Cerebellar cortex (tissue), 1 donor: ENCODE measurements at regions not wholly inside any gene's neighbourhood (a gene's known extent, or its start where the extent isn't known, plus 50 kb on each side); places are given as distances from the start of the nearest gene placed in this dataset.
A peak's percentile ranks its signal among the peaks of the same experiment; 100 is the strongest.

Experiments used
- DNase-seq: peaks from one replicate; pipeline ENCODE4 v3.0.0-alpha.2; 2015; ENCODE audit warnings: low spot score

DNA sequence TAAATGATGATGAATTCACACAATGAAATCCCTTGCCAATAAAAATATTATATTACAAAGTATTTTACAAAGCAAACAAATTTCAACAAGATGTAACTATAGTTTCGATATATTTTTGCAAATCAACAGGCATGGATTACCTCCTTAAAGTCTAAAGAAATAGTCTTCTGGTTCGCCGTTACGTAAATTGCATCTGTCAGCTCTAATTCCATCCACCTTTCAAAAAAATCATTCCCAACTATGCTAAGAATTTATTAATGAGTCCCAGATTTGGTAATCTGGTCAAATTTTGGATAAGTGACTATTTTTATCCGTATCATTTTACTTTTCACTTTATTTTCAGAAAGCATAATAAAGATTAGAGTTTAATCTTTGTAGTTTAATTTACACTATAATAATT, 1984.9 kb downstream of the EFNA5 start:
- no peak for DNase-seq

DNA sequence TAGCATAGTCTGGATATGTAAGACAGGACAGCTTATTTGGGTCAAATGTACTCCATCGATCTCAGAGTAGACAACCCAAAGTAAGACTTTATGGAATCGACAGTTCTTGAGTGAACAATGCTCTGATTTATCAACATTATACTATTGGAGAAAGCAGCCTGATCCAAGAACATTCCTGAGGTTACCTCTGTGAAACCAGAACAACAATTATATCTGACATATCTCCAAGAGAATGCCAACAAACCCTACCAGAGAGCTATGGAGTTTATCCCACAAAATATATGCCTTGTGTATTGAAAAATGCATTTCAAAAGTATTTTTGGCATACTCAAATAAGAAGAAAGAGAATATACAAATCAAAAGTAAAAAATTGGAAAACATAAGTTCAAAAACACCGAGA, 1985.9 kb downstream of the EFNA5 start:
- no peak for DNase-seq

DNA sequence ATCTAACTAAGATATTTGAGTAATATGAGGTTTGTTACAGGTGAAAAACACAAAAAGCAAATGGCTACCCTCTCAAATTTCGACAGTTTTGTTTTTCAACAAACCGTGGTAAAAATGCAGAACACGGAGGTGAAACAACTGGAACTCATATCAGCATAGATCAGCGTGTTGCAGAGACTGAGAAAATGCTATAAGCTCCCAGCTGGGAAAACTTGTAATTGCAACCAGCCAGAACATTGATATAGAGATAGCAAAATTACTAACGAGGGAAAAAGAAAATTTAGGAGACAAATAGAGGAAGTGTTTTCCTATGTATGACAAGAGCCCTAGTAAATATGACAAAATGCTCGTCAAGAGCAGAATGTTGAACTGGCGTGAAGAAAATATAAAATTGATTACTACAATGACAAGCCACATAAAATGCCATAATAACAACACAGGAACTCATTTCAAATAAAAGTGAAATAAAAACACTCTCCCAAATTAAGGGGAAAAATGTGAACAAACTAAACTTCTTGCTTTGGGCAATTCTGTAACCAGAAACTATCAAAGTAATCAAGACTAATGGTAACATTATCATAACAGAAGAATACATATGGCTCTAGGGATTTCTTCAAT, 1989.8 kb downstream of the EFNA5 start:
- DNase-seq: no peak

DNA sequence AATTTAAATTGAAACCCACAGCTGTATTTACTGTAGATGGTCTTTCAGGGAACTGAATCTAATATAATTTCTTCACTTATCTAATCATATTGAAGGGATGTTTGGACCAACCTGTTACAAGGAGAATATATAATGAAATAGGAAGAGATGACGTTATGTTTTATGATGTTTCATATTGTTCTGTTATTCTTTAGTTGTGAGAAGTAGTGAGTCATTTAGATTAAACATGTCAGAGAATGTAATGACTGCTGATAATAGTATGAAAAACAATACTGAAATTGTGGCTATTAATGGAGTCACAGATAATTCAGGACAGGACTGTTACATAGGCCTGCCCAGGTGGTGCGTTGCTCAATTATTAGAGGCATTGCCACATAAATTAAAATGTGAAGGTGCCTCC, 1993.4 kb downstream of the EFNA5 start:
- DNase-seq: no peak

DNA sequence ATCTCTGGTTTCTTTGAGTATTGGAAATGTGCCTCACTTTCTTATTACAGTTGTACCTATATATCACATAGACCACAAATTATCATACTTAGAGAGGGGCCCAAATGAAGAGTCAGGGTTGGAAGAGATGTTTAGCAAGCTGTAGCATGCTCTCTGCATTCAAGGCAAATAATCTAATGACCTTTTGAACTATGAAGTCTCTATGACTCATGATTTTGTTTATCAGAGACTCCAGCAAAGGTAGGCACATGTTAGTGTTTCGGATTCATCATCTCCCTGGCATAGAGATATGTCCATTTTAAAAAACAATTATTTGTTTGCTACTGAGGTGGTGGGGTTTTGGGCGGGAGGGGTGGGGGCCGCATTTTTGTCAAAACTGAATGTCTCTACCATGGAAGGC, 2000.1 kb downstream of the EFNA5 start:
- DNase-seq: no peak

DNA sequence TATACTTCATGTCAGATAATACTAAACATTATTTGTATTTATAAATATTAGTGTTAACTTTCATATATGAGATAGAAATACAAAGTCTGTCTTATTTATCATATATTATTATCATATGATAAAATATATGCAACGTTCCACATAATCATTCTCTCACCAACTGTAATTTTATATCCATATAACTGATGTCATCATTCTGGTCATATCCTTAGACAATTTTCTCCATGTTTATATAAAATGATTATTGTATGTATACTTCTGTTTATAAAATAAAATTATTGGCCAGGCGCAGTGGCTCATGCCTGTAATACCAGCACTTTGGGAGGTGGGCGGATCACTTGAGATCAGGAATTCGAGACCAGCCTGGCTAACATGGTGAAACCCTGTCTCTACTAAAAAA, 2007.1 kb downstream of the EFNA5 start:
- DNase-seq: no peak

DNA sequence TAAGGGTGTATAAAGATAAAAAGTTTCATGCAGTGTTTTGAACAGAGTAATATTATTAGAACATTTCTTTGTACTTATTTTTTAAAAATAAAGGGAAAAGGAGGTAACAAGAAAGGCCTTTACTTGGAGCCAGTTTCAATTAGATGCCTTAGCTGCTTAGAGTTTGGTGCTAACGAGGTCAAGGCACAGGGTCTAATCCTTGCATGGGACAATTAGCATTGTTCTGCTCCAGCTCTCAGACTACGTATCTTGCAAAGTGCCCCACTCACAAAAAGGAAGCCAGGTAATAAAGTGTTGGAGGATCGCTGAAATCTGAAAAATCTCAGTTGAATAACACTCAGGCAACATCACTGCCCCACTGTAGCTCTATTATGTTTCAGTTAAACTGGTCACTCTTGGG, 2011.3 kb downstream of the EFNA5 start:
- no peak for DNase-seq

DNA sequence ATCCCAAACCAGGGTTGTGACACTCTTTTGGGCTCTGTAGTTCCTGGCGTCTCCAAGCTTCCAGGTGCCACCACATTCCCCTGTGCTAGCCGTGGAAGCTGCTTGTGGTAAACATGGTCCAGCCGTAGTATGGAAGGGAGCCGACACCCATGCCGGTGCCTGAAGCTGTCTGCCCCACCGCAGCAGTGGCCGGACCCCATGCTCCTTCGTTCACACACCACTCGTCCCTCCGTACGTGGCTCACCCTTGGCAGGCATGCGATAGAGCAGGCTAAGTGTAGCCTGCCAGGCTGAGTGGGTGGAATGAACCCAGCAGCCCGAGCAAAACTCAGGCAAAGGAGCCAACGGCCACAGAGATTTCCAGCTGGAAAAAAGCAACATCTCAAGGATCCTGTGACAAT, 2030.4 kb downstream of the EFNA5 start:
- DNase-seq: no peak

DNA sequence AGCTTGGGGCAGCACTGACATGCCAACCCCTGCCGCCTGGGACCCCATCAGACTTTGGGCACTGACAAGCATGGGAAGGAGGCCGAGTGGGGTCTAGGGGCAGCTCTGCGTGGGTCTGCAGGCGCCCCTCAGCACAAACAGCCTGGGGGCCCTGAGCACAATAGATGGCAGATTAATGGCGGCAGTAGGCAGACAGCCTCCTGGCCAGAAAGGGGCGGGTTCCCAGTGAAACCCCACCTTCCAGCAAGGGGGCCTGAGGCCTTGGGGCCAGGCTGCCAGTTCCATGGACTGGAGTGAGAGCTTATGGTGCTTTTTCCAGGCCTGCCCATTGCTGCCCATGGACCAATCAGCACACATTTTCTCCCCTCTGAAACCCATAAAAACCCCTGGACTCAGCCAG, 2031.2 kb downstream of the EFNA5 start:
- no peak for DNase-seq

DNA sequence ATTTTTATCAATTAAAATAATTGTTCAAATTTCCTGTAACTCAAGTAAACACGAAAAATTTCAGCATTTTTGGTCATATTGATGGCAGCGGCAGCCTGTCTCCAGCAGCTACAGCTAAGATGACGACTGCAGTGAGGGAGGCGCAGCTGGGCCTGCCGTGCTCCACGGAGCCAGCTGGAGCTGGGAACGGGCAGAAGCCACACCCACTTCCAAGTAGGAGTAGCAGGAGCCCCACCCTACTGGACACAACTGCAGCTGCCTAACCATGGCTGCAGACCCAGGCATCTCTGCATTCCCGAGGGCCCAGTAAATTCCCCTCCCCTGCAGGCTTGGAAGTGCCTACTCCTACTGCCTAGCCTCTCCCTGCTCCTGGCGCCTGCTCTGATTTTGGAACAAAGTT, 2031.7 kb downstream of the EFNA5 start:
- no peak for DNase-seq

DNA sequence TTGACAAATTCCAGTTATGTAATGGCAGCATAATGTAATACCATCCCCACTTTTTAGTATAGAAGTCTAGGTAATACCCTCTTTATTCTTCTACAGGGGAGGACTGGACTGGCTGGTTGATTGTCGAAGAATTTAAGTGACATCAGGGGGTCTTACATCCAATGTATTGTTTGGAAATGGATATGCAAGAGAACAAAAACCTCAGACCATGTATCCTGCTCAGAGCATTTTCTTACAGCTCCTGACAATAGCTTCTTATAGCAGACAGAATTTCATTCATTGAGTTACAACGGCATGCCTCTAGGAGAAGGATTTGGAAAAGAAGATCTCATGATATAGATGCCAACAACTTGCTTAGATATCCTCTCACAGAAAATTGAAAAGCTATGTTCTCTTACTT, 2032.3 kb downstream of the EFNA5 start:
- no peak for DNase-seq

DNA sequence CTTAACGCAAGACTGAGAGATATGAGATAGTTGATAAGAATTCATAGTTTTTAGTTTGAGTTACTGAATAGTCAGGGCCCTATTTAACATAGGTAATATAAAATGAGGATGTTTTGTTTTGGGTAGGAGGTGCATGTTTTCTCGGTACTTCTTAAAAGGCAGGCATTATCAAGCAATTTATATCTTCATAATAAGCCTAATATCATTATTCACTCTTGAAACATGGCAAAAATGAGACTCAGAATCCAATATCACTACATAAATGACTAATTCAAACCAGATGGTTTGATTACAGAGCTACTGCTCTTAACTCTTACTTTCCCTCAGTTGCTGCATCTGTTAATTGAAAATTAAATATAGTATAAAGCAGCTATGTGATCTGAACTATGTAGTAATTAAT, 2038.7 kb downstream of the EFNA5 start:
- DNase-seq: no peak

DNA sequence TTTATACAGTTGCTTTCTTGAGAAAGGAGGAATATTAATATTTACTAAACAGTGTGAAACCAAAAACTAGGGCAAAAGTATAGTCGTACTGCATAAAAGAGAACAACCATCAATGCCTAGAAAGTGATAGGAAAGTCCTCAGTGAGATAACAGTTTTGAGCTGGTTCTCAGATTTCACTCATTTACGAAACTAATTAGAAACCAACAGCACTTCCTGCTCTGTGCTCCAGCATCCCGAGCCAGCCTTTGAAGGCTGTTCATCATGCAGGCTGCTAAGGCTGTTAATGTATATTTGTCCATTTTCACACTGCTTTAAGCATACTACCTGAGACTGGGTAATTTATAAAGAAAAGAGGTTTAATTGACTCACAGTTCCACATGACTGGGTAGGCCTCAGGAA, 2039.9 kb downstream of the EFNA5 start:
- DNase-seq: no peak

DNA sequence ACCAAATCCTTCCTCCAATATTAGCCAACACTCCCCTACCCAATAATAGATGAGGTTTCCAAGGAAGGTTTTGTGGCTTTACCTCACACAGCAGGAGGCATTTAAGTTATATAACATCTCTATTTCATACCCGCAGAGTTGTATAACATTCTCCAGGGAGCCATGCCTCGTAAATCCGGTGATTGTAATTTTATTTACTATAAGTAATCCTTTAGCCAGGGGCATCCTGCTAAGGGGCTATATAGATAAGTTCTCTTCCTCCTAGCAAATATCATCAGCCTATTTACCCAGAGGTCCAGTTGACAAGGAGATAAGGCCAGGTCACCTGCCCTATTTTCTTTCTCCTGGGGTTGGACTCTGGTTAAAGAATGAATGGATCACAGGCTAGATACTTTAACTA, 2051.0 kb downstream of the EFNA5 start:
- no peak for DNase-seq

DNA sequence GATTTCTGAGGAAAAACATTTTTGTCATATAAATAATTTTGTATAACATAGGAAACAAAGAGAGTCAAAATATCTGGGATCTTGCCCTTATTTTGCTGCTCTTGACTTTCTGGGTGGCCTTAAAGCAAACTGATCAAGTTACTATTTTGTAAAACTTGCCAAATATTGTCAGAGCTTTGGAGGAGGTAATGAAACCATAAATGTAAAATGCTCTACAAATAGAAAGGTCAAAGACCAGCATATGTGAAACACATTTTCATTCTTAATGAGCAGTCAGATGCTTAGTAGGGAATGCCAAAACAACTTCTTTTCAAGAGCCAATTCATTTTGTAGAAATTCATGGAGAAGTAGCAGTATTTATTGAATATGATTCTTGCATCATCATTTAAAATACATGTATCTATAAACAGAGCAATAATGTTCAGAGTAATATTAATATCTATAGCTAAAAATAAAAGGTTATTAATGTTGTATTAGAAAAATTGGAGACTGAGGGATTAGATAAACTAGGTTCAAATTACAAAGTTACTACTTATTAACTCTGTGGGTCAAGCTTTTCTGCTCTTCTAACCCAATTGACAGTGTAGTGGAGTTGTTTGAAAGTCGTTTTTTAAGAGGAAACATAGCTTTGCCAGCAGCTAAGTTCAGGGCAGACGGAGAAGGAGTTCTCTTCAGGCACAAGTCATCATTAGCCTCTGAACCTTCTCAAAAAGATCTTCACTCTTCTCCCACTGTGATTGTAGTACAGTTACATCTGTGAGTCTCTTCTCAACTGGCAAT, 2053.1 kb downstream of the EFNA5 start:
- no peak for DNase-seq

DNA sequence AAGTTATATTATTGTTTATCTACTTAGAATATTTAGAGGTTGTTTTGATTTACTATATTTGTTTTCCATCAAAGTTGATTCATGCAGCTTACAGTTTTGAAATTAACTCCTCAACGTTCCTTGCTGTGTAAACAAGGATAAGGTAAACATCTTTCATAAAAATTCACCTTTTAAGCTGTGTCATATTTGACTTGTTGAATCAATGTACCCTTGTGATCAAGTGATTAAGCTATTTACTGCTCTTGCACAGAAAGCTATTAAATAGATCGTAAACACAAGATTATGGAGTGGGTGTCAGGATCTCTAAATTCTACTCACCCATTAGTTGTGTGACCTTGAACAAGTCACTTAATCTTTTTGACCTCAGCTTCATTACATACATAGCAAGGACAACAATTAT, 2054.0 kb upstream of the NUDT12 start:
- DNase-seq: no peak

DNA sequence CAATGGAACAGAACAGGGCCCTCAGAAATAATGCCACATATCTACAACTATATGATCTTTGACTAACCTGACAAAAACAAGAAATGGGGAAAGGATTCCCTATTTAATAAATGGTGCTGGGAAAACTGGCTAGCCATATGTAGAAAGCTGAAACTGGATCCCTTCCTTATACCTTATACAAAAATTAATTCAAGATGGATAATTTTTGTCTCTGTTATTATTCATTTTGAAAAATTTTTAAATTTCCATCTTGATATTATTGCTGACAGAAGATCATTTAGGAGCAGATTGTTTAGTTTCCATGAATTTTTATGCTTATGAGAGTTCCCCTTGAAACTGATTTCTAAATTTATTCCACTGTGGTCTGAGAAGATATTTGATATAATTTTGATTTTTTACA, 2039.8 kb upstream of the NUDT12 start:
- DNase-seq: peak; percentile 20

DNA sequence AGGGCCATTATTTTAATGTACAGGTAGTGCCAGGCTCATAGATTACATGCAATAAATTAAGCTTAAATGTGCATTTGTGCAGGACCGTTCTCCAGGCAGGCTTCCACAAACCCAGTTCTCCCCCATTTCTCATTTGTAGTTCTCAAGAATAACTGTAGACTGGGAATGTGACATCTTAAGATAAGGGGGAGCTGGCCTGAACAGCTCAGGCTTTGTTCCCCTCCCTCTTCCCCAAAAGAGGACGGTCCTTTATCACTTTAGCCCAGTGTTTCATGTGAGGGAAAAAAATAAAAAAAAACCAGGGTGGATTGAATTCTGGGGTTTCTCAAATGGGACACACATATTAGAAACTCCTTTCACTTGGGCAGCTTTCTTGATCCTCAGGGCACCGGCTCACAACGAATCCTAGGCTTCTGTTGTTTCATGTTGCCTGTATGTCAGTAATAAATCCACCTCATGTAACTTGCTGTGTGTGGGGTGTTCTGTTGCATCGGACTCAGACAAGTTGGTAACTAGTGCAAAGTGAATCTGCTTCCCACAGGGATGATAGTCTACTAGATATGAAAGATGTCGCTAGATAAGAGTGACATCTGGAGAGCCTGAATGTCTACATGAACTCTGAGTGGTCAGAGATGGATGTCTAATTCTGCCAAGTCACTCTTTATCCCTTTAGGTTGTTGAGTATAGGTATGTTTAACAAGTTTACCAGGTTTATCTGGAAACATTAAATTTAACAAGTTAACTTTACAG, 2030.6 kb upstream of the NUDT12 start:
- no peak for DNase-seq

DNA sequence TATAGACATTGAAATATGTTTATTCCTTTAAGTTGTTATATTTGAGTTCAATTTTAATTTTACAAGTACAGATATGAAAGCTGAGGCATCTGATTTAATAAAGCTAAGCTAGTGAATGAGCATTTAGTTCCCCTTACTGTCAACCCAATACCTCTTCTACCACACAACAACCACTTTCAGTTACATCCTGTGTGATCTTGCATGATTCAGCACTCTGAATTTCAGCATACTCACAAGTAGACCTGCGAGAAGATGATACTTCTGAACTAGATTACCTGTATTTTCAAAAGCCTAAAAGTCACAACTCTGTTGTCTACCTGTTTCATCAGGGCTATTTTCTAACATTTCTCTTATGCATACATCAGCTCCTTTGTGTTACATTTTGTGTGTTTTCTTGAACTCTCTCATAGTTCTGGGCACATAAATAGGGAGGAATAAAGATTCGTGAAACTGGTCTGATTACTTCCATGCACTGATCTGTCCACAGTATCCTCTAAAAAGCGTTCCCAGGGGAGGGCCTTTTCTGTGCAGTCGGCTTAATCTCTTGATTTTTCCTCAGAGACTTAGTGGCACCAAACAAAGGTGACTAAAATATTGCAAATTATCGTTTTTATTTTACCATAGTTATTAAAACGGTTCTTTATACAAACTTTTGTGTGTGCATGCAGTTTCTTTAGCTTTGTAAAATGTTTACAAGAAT, 2025.5 kb upstream of the NUDT12 start:
- no peak for DNase-seq

DNA sequence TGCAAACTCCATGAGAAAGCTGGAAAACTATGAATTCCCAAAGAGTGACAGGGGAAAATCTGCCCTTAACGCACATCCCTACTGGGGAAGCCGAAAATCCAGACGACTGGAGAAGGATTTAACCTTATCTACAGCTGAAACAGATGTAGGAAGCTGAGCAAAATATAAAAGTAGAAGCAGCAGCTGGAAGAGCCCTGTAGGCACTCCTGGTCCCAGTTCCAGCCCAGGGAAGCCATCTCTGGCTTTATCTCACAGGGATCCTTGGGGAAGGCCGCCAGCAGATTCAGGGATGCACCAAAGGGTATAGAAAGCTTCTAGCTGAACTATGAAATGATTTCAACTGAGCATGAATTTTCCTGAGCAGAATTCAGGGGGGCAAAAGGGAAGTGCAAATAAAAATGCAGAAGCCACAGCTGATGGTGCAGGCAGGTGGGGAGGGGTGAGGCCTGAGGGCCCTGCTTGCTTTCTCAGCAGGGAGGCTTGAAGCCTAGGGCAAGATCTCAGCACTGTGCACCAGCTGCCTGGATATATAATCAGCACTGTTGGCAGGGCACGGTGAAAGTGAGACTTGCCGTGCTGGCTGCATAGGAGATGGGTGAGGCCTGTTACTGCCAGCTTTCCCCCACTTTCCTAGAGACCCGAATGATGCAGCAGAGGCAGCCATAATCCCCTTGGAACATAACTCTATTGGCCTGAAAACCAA, 2019.5 kb upstream of the NUDT12 start:
- DNase-seq: no peak

DNA sequence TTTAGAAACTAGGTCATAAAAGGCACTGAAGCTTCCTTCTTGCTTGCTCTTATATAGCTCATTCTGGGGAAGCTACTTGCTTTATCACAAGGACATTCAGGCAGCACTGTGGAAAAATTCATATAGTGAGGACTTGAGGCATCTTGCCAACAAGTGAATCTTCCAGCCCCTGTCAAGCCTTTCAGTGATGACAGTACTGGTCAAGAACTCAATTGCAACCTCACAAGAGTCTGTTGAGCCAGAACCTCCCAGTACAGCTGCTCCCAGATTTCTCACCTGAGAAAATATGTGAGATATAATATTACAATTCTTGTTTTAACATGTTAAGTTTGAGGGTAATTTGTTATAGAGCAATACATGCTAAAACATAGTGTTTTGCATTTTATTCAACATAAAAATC, 2011.0 kb upstream of the NUDT12 start:
- no peak for DNase-seq

DNA sequence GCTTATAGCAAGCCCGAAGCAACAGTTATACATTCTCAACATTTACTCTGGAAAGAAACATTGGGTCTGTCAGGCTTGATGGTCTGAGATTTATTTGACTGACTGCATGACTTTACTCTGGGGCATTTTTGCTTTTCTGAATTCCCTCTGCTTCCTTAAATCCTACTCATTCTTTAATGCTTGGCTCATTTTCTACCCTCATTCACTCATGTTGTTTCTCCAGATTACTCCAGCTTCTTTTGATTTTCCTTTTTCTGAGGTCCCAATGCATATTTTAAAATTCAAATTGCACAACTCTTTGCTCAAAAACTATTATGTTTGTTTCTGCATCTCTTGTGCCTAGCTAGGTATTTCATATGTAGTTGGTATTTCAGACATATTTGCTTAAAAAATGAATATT, 2002.9 kb upstream of the NUDT12 start:
- no peak for DNase-seq
